ENCODE measurements at regions not wholly inside any gene's neighbourhood (a gene's known extent, or its start where the extent isn't known, plus 50 kb on each side); places are given as distances from the start of the nearest gene placed in this dataset.

- TF ChIP-seq EZH2 (IDR thresholded peaks at IDR 0.05; ENCODE audit: borderline replicate concordance, insufficient read depth, low read length, poor library complexity, severe bottlenecking) (no peak), CTCF (IDR thresholded peaks at IDR 0.05; ENCODE audit: poor library complexity, severe bottlenecking) (no peak), MXI1 (conservative IDR thresholded peaks at IDR 0.05; ENCODE audit: poor library complexity, severe bottlenecking) (no peak)
Measured at GRCh38 chr1:199168888-199169585, 530.2 kb downstream of the PTPRC start.

Data from neural cell (in vitro differentiated cells).